ENCODE measurements at regions not wholly inside any gene's neighbourhood (a gene's known extent, or its start where the extent isn't known, plus 50 kb on each side); places are given as distances from the start of the nearest gene placed in this dataset.

DNA sequence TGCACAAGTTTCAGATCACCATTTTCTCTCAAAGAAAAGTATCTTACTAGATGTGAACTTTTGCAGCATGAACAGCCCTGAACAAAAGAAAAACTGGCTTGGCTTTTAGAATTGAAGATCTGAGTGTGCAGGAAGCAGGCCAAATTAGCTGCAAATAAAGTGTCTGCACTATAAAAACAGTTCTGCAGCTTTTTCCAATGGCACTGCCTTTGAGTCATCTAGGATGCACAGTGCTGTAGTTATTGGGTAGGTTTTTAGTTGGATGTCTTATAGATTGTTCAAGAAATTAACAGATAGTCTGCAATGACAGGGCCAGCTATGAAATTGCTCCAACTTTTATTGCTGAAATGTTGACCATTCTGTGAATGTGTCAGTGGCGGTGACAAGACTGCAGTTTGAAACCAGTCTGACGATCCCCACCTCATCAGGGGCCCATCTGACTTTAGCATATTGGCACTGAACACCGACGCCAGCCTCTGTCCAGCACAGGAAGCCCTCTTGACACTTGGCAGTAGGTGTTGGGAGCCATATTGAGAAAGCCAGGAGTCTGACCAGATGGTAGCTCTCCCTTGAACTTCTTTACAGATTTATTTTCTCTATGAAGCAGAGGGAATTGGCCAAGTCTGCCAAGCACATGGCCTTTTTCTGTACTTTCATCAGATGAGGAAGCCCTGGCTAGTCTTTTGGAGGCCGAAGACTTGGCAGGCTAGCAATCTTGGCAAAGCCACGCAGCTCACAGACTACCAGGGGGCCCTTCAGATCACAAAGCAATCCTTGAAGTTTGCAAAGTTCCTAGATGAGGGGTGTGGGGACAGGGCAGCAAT is 490.6 kb downstream of the NEBL start:
- no peak overlapping the region for H3K27ac ChIP-seq
- DNase-seq: no peak
- H3K4me3 ChIP-seq (ENCODE audit: low read depth, low read length): no peak overlapping the region
- in situ Hi-C loops (cut with HindIII; ENCODE audit: low pct_ligation_motif_present, low sequenced_read_pairs): no loop called here
- H3K36me3 ChIP-seq (replicated peaks): no peaks in the 10 kb centered on the region
- H3K27me3 ChIP-seq (replicated peaks): no peaks in the 10 kb centered on the region
- TF ChIP-seq, protein P1, sequence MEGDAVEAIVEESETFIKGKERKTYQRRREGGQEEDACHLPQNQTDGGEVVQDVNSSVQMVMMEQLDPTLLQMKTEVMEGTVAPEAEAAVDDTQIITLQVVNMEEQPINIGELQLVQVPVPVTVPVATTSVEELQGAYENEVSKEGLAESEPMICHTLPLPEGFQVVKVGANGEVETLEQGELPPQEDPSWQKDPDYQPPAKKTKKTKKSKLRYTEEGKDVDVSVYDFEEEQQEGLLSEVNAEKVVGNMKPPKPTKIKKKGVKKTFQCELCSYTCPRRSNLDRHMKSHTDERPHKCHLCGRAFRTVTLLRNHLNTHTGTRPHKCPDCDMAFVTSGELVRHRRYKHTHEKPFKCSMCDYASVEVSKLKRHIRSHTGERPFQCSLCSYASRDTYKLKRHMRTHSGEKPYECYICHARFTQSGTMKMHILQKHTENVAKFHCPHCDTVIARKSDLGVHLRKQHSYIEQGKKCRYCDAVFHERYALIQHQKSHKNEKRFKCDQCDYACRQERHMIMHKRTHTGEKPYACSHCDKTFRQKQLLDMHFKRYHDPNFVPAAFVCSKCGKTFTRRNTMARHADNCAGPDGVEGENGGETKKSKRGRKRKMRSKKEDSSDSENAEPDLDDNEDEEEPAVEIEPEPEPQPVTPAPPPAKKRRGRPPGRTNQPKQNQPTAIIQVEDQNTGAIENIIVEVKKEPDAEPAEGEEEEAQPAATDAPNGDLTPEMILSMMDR (IDR thresholded peaks at IDR 0.05; ENCODE audit: low read depth, low read length, missing control alignments): no peak

DNA sequence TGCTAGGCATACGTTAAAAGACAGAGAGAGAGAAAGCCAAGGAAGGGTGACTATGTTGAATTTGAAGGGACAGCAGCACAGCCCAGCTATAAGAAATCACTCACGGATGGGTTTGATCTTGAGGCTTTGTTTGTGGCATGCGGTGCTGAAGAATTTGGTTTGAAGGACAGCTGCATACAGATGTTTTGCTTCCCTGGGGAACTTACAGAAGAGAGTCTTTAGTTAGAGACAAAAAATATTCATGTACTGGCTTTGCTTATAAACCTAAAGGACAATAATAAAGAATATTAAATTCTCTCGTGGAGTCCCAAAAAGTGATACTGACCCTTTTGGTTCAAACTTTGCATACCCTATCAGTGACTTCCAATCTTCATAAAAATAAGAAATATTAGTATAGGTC is 491.4 kb downstream of the NEBL start:
- in situ Hi-C loops (cut with HindIII; ENCODE audit: low pct_ligation_motif_present, low sequenced_read_pairs): no loop called here
- Histone ChIP-seq H3K4me3 (ENCODE audit: low read depth, low read length) (no peak overlapping the region), H3K27me3 (replicated peaks) (no peaks in the 10 kb centered on the region), H3K27ac (no peak overlapping the region), H3K36me3 (replicated peaks) (no peaks in the 10 kb centered on the region)
- no peak for DNase-seq
- TF ChIP-seq, protein P1 (IDR thresholded peaks at IDR 0.05; ENCODE audit: low read depth, low read length, missing control alignments): no peak

- Histone ChIP-seq H3K27me3 (replicated peaks) (no peaks in the 10 kb centered on the region), H3K4me3 (ENCODE audit: low read depth, low read length) (no peak overlapping the region), H3K36me3 (replicated peaks) (no peaks in the 10 kb centered on the region), H3K27ac (no peak overlapping the region)
- in situ Hi-C loops (cut with HindIII; ENCODE audit: low pct_ligation_motif_present, low sequenced_read_pairs): no loop called here
- DNase-seq: no peak
- TF ChIP-seq, protein P1 (IDR thresholded peaks at IDR 0.05; ENCODE audit: low read depth, low read length, missing control alignments): no peak
Measured at GRCh38 chr10:20405050-20405449, 492.1 kb downstream of the NEBL start.

DNA sequence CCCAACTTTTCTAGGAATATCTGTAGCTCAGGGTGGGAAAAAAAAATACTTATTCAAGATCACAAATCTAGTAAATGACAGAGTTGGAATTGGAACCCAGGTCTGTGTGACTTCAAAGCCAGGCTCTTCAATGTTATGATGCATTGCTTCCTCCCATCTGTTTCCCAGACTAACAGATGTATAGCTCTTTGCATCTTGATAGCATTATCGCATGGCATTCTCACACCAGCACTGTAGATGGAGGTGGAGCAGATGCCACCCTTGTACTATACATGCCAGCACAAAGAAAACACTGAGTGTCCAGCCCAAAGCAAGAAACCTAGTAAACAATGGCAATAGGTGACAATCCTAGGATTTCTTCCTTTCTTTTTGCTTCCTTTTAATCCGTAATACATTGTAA is 497.3 kb downstream of the NEBL start:
- in situ Hi-C loops (cut with HindIII; ENCODE audit: low pct_ligation_motif_present, low sequenced_read_pairs): no loop called here
- TF ChIP-seq, protein P1 (IDR thresholded peaks at IDR 0.05; ENCODE audit: low read depth, low read length, missing control alignments): no peak

DNA sequence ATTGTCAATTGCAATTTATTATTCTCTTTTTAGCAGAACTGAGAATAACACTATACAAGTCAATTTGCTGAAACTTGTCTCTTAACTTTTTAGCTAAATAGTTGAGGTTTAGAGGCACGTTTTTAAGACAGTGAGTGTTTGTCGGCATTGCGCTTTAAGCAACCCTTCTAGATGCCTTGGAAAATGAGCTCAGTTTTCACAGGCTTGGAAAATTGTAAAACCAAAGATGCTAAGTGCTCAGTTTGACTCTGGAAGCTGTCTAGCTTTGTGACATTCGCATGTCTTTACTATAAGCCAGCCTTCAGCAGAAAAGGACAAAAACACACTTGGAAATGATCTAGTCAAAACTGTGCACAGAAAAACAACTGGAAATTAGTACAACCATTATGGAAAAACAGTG is 500.4 kb downstream of the NEBL start:
- TF ChIP-seq, protein P1 (IDR thresholded peaks at IDR 0.05; ENCODE audit: low read depth, low read length, missing control alignments): no peak
- in situ Hi-C loops (cut with HindIII; ENCODE audit: low pct_ligation_motif_present, low sequenced_read_pairs): no loop called here
- H3K27me3 ChIP-seq (replicated peaks): no peaks in the 10 kb centered on the region
- H3K36me3 ChIP-seq (replicated peaks): no peaks in the 10 kb centered on the region
- no peak for DNase-seq
- no peak overlapping the region for H3K4me3 ChIP-seq (ENCODE audit: low read depth, low read length)
- no peak overlapping the region for H3K27ac ChIP-seq

More for the DNA sequence above, 497.3 kb downstream of the NEBL start:
- Histone ChIP-seq H3K4me3 (ENCODE audit: low read depth, low read length) (no peak overlapping the region), H3K27ac (no peak overlapping the region), H3K36me3 (replicated peaks) (no peaks in the 10 kb centered on the region), H3K27me3 (replicated peaks) (no peaks in the 10 kb centered on the region)
- DNase-seq: no peak

DNA sequence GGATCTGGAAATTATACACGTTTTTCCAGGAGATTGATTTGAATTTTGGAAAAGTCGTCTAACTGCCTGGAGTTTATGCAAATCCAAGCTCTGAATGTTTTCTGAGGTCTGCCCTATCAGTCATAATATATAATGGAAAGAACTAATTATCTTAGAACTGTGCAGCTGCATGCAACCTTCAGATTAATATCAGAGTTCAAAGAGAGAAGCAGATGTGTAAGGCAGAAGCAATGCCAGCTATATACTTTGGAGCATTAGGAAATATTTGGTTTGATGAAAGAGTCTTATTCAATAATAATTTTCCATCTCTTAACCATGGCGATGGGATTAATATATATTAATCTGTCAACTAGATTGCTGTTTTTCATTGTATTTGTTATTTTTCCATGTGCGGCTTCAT is 500.9 kb downstream of the NEBL start:
- no peak overlapping the region for H3K27ac ChIP-seq
- H3K4me3 ChIP-seq (ENCODE audit: low read depth, low read length): no peak overlapping the region
- in situ Hi-C loops (cut with HindIII; ENCODE audit: low pct_ligation_motif_present, low sequenced_read_pairs): no loop called here
- H3K36me3 ChIP-seq (replicated peaks): no peaks in the 10 kb centered on the region
- DNase-seq: no peak
- TF ChIP-seq, protein P1 (IDR thresholded peaks at IDR 0.05; ENCODE audit: low read depth, low read length, missing control alignments): no peak
- H3K27me3 ChIP-seq (replicated peaks): no peaks in the 10 kb centered on the region

All from brain microvascular endothelial cell (primary cell).